NCI-H2227 treated with DMSO at 0.1 percent for 48 hours (cell line): ENCODE measurements at regions not wholly inside any gene's neighbourhood (a gene's known extent, or its start where the extent isn't known, plus 50 kb on each side); places are given as distances from the start of the nearest gene placed in this dataset.

Source experiments
- DNase-seq: peaks from one replicate; lab custom pipeline; 2025; lab: John Stamatoyannopoulos, UW

DNA sequence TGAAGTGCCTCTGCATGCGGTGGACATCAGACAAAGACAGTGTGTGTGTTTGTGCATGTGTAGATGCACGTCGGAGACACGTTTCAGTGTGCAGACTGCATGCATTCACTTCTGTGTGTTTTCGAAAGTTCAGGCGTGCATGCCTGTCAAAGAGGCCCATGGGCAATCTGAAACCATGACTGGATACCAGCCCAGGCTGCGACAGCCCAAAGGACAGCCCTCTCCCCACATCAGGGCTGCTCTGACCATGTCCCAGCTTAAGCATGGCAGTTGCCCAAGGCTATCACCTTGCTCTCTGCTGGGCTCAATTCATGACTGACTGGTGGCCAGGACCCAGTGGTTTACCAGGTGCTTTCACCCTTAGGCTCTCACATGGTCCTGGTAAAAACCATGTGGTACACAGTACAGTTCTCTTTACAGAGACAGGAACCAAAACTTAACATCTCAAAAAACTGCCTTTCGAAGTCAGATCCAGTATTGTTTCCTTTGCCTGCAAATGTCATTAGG is 423.7 kb upstream of the CADM1 start:
- no peak for DNase-seq

- DNase-seq = no peak
These were observed 422.4 kb upstream of the CADM1 start for GRCh38 chr11:115926601-115927000.

DNA sequence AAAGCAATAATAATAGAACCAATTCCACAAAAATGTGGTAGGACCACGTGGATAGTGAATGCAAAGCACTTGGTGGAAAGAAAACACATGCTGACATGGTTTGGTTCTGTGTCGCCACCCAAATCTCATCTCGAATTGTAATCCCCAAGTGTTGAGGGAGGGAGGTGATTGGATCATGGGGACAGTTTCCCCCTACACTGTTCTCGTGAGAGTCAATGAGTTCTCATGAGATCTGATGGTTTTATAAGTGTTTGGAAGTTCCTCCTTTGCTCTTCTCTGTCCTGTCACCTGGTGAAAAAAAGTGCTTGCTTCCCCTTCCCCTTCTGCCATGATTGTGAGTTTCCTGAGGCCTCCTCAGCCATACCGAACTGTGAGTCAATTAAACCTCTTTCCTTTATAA is 421.9 kb upstream of the CADM1 start:
- no peak for DNase-seq

DNA sequence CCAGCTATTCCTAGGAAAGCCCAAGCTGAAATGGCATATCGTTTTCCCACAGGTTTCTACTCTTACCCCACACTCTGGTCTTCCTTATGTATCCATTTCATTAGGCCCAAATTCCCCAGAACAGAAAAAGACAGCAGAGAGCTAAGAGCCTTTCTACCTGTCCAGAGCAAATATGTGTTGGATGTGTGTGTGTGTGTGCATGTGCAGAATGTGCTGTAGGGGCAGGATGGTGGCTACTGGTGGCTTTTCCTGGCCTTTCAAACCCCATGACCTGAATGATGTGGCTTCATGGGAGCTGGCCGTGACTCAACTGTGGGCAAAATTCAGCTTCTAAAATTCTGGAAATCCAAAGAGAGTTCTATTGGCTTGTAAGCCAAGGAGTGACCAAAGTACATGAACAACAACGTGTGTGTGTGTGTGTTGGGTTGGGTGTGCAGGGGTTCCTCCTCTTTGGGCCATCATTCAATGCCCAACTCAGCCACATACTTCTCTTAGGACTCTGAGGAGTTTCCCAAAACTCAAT is 421.4 kb upstream of the CADM1 start:
- DNase-seq = no peak

GRCh38 chr11:115924744-115925567 is 420.7 kb upstream of the CADM1 start:
- no peak for DNase-seq

- no peak for DNase-seq
These were observed 418.7 kb upstream of the CADM1 start for GRCh38 chr11:115922876-115923275.

DNA sequence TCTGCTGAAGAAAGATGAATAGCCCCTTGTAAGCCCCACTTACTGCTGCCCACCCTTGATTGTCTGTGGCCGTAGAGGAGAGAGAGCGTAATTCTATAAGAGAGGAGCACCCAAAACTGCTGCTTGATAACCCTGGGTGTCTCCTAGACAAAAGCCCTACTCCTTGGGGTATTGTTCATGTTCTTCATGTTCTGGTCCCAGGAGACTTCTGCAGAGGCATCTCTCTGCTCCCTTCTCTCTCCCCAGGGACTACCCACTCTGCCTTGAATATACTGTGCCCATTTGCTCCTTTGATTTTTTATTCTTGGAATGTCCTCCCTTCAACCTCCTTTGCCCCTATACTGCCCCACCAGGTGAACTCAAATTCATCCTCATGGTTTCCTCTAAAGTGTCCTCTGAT is 417.8 kb upstream of the CADM1 start:
- DNase-seq = no peak

- no peak for DNase-seq
These were observed 417.3 kb upstream of the CADM1 start for GRCh38 chr11:115921540-115921939.

DNA sequence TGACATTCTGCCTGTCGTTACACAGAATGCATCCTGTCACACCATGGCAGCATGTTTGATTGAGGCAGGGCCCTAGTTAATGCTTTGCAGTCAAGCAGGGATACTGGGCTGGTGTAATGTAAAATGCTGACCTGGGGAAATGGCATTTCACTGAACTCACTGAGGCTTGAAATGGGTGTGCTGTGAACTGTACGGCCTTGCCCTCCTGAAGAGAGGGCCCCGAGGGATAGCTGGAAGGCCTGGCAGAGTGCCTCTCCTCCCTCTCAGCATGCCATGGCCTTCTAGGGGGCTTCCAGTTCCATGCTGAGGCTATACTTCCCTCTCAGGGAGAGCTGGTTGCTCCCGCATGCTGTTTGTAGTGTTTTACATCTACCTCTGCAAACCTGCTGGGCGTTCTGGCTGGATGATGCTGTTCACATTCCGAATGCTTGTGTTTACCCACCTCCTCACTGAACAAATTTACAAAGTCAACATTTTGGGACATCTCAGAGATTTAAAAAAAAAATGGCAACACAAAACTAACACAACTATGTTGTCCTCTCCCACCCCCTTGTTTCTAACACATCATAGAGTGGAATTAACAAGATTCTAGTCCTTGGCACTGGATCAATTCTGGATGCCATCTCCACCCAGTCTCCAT is 416.7 kb upstream of the CADM1 start:
- no peak for DNase-seq

DNA sequence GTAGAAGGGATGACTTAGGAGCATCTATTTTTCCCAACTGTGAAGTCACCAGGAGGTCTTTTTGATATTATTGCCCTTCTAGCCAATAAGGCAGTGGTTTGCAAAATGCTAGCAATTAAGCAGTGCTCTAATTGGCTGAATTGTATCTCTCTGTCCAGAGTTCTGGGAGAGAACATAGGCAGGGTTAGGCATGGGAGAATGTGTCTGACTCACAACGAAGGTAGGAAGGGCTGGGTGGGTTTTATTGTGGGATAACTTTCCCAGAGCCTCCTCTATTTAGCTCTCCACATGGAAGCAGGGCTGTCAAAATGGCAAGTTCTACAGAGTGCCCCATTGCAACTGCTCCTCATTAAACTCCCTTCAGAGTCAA is 415.9 kb upstream of the CADM1 start:
- no peak for DNase-seq

GRCh38 chr11:115919341-115920091 is 415.3 kb upstream of the CADM1 start:
- DNase-seq = no peak

- DNase-seq = no peak
These were observed 414.4 kb upstream of the CADM1 start for GRCh38 chr11:115918576-115918975.

DNA sequence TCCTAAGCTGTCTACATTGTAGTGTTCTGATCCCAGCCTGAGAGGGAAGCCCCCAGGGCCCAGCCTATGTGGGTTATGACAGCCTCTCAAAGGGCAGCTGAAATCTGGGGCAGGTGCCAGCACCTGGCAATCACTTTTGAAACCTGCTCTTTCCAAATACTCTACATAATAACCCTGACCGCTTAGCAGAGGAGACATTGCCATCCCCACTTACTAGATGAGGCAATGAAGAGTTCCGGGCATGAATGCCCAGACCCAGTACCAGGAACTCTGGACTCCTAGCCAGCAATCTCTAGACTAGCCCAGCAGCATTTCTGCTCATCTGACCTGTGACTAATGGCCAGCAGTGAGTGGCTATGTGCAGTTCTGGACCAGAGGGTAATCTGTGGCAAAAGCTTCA is 412.4 kb upstream of the CADM1 start:
- DNase-seq = no peak

- DNase-seq = no peak
These were observed 408.3 kb upstream of the CADM1 start for GRCh38 chr11:115912484-115912945.

- DNase-seq = no peak
These were observed 407.6 kb upstream of the CADM1 start for GRCh38 chr11:115911613-115912346.

DNA sequence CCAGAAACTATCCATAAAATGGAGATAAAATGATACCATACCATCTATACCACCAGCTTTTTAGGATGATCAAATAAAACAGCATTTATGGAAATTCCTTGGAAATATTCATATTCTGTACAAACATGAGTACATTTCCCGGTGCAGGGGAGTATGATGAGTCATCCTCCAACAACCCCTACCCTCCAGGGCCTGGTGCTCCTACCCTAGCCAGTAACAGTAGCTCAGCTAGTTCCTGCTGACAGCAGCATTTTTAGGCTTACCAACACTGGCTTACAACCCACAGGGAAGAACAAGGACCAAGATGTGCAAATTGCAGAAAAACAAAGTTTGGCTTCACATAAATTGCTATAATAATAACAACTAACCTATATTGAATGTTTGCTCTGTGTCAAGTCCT is 406.2 kb upstream of the CADM1 start:
- no peak for DNase-seq

- no peak for DNase-seq
These were observed 402.0 kb upstream of the CADM1 start for GRCh38 chr11:115906171-115906570.

DNA sequence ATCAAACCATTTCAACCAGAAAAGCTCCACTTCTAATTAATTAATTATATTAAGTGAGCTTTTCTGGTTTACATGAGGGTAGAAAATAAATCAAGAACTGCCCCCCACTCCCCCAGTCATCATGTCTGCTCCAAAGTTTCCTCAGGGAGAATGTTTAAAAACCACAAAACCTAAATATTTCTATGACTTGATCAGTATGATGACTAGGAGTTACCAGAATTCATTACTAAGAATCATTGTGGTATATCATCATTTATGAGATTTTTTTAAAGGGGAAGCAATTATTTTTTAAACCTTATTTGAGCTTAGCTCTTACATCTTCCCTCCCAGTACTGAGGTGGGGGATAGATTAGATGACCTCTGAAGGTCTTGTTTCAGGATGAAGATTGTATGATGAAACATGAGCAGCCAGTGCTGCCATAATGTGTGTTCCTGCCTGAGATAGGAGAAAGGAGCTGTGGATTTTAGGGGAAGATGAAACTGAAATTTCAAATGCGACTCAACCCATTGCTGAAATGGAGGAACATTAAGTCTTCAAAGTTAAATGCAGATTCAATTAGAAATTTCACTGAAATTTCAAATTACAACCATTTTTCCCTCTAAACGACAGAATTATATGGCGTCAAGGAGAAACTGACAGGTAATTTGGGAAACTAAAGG is 401.3 kb upstream of the CADM1 start:
- no peak for DNase-seq

GRCh38 chr11:115903179-115903578 is 399.0 kb upstream of the CADM1 start:
- DNase-seq = no peak

GRCh38 chr11:115901069-115901468 is 396.9 kb upstream of the CADM1 start:
- DNase-seq = no peak

- no peak for DNase-seq
These were observed 395.9 kb upstream of the CADM1 start for GRCh38 chr11:115900111-115900510.
